Uterus (tissue), 2 donors: ENCODE measurements at regions not wholly inside any gene's neighbourhood (a gene's known extent, or its start where the extent isn't known, plus 50 kb on each side); places are given as distances from the start of the nearest gene placed in this dataset.

ENCODE experiments used
- POLR2A ChIP-seq, 2 donors: fragments of 450-650 bp; IDR thresholded peaks; one replicate each; pipeline ENCODE4 v1.6.1; 2016; ENCODE audit warnings: antibody characterized with exemption in 2 of 2, mild to moderate bottlenecking in 1 of 2, moderate library complexity in 1 of 2
- TF ChIP-seq, protein P1 (sequence below), 4 experiments: fragments of 200-600 bp in 2 of 4; fragments of 450-650 bp in 2 of 4; sonication (generic) in 2 of 4; IDR thresholded peaks; one replicate each; pipeline ENCODE4 v1.5.1; 2016 to 2019; ENCODE audit warnings: antibody characterized with exemption in 4 of 4, mild to moderate bottlenecking in 2 of 4, moderate library complexity in 1 of 4

DNA sequence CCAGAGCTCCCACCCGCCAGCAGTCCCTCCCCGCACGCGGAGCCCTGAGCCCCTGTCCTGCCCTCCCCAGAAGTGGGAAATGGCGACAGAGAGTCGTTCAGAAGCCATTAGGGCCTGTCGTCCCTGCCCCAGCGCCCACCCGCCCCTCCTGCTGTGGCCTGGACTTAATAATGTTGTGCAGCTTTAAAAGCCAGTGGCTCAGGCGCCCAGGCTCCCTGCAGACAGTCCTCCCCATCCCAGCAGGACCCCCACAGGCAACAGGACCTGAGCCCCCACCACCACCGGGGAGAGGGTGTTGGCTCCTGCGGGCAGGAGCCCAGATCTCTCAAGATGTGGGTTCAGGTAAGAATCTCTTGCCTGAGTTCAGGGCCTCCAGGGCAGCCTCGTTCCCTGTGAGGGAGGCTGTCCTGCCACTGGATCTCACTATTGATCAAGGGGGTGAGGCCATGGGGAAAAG is 125.3 kb upstream of the RUNX3 start:
- TF ChIP-seq, protein P1, sequence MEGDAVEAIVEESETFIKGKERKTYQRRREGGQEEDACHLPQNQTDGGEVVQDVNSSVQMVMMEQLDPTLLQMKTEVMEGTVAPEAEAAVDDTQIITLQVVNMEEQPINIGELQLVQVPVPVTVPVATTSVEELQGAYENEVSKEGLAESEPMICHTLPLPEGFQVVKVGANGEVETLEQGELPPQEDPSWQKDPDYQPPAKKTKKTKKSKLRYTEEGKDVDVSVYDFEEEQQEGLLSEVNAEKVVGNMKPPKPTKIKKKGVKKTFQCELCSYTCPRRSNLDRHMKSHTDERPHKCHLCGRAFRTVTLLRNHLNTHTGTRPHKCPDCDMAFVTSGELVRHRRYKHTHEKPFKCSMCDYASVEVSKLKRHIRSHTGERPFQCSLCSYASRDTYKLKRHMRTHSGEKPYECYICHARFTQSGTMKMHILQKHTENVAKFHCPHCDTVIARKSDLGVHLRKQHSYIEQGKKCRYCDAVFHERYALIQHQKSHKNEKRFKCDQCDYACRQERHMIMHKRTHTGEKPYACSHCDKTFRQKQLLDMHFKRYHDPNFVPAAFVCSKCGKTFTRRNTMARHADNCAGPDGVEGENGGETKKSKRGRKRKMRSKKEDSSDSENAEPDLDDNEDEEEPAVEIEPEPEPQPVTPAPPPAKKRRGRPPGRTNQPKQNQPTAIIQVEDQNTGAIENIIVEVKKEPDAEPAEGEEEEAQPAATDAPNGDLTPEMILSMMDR (IDR thresholded peaks at IDR 0.05), result no peak
- no peak for TF ChIP-seq POLR2A (IDR thresholded peaks at IDR 0.05)
